NCI-H345 treated with DMSO at 0.1 percent for 48 hours (cell line): ENCODE measurements at regions not wholly inside any gene's neighbourhood (a gene's known extent, or its start where the extent isn't known, plus 50 kb on each side); places are given as distances from the start of the nearest gene placed in this dataset.
"Not testable (repeated sequence)": the region's sequence is repeated elsewhere in the genome, so short reads cannot be mapped to it uniquely, and the experiment has no call there.

ENCODE experiments used
- DNase-seq: peaks from one replicate; lab custom pipeline; 2025; ENCODE audit not compliant: unreplicated experiment; lab: John Stamatoyannopoulos, UW

DNA sequence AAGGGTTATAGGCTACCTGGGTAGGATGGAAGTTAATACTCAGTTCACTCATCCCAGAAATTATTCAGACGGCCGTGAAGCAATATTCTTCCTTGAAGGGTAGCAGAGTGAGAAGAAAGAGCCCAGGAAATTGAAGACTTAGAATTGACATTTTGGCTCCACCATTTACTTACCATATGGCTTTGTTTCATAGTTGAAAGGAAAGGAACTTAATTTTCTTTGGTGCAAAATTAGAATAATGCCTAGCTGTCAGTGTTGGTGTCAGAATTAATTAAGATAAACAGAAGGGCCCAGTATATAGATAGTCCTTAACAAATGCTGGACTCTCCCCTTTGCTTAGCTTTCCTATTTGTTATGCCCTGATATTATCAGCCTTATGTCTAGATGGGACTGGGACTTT lies 263.2 kb downstream of the KCNJ3 start:
- no peak for DNase-seq

DNA sequence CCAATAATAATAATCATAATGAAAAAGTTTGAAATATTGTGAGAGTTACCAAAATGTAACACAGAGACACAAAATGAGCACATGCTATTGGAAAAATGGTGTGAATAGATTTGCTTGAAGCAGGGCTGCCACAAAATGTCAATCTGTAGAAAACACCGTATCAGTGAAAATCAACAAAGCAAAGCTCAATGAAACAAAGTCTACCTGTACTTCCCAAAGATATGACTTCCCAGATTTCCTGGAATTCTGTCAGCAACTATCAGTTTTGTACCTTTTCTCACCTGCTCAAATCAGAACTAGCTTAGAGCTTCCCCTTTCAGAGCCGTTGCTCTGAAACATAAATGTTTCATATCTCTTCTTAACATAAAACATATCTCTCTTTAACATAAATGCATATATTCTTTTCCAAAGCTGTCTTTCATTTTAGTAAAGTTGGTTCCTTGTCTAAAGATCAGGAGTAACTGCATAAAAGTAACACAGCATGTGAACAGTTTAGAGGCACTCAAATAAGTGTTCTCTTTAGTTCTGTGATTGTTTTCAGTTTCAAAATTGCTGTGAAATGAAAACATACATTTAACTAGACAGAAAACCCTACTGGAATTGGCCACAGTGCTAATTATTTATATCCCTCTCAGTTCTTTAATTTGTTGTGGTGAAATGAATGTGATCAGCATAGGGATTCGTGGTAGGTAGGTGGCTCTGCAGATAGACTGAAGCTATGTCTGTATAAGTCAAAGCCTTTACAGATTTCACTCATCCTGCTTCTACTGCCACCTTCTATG lies 262.5 kb downstream of the KCNJ3 start:
- no peak for DNase-seq

DNA sequence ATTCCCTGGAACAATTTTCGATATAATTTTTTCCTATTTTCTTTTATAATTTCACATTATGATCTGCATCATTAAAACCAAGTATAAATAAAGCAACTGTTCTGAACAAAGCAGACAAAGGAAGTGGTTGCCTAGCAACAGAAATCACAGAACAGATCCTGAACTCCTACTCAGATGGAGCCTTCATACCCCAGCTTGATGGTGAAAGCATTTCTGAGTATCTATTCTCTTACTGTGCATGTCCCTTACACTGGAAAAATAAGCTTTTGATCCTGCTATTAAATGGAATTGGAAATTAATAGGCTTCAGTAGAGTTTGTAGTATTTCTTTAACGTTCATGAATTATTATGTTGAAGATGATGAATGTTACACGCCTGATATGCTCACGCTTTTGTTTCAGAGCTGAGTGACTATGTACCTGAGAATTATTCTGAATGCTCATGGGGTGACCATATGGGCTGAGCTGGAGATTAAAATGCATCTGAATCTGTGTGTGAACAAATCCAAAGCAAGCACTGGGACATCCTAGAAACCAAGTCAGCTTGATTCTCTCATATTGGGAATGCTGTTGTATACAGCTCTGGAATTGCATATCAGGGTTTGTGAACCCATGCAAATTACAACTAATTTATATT lies 254.0 kb downstream of the KCNJ3 start:
- peak; percentile 9 for DNase-seq

DNA sequence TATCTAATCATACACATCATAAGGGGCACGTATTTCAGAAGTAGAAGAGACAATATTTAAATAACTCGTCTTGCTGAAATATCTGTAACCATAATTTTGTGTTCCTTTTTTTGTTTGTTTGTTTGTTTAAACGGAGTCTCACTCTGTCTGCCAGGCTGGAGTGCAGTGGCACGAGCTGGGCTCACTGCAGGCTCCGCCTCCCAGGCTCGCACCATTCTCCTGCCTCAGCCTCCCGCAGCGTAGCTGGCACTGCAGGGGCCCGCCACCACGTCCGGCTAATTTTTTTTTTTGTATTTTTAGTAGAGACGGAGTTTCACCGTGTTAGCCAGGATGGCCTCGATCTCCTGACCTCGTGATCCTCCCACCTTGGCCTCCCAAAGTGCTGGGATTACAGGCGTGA lies 248.9 kb downstream of the KCNJ3 start:
- not testable (repeated sequence) for DNase-seq

DNA sequence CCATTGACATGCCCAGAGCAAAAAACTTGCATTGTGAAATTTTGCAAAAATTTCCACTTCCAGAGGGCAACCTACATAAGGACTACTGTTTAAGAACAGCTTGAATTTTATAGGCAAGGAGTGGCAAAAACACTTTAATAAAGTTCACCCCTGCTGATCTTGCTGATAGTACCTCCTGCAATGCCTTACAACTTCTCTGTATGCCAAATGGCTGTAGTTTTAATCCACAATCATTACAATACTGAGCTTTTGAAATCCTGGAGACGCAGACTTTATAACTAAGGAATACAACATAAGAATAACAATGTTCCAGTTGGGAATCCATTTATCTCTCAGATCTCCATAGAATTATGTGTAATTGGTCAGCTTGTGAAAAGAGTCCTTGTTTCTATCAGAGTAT lies 247.5 kb downstream of the KCNJ3 start:
- no peak for DNase-seq

DNA sequence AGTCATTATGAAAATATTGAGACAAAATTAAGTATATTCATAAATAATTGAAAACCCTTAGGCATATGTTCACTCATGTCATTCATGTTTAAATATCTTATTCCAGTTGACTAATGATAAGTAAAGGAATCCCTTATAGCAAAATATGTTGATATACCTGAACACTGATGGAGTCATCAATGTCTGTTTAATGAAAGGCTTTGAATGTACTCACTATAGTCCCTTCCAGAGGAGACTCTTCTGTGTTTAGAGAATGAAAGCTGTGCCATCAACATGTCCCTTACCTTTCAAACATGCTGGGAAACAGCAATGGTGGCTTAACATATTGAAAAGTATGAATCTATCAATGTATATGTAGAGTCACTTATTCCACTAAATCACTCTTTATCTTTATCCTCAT lies 242.9 kb downstream of the KCNJ3 start:
- no peak for DNase-seq

DNA sequence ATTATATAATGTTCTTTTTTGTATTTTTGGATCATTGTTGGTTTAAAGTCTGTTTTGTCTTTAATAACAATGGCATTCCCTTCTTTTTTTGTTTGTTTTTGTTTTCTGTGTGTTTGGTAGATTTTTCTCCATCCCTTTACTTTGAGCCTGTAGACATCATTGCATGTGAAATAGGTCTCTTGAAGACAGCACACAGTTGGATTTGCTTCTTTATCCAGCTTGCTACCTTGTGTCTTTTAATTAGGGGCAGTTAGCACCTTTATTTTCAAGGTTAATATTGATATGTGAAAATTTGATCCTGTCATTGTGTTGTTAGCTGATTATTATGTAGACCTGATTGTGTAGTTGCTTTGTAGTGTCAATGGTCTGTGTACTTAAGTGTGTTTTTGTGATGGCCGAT lies 235.7 kb downstream of the KCNJ3 start:
- no peak for DNase-seq

DNA sequence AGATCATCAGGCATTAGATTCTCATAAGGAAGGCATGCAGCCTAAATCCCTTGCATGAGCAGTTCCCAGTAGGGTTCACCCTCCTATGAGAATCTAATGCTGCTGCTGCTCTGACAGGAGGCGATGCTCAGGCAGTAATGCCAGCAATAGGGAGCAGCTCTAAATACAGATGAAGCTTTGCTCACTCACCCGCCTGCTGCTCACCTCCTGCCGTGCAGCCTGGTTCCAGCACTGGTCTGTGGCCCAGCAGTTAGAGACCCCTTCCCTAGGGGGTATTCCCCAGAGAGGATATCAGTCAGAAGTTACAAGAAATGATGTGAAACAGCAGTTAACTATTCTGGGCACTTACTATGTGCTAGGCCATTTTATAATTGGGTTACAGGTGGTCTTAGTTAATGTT lies 226.0 kb downstream of the KCNJ3 start:
- DNase-seq: no peak

DNA sequence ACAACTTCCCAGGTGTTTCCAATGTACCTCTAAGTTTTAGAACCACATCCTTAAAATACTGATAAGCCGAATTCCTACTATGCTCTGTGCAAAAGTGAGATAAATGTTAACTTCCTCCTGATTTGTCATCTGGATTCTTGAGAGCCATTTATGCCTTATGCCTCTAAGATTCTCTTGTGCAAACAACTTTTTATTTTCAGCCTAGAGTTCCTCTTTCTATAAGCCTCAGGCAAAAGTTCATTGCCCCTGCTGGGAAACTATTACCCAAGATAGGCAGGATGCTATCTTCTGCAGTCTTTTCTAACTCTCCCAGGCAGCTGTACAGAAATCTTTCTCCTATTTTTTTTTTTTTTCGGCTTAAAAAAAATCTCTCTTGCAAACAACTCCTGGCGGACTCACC lies 216.1 kb downstream of the KCNJ3 start:
- no peak for DNase-seq

DNA sequence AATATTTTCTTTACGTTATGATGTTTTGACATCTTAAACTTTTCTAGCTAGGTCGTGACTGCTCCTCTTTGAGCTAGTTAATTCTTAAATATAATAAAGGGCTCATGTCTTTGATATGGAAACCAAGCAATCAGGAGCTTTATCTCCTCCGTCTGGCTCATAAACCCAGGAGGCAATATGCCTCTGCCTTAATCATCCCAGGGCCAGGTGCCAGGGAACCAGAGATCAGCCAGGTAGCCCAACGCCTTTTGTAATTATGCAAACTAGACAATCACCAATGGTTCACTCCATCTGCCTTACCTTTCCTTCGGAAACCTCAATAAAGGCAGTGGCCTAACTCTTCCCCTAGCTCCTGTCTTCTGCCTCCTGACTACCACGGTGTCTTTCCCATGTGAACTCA lies 213.7 kb downstream of the KCNJ3 start:
- no peak for DNase-seq

DNA sequence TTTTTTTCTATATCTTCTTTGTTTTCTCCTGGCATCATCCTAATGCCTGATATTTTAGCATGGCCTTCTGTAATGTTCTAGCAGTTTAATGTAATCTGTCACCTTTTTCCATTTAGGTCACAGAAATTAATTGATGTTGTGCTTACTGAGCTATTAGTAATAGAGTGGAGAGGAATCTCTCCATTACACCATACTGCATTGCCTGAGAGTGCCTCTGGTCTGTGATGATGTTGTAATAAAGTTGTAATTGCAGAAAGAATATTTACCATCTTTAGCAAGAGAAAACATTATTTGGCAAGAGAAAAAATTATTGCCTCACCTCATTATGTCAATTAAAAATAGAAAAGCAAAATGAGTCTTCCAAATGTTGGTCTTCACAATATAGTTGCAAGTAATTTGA lies 213.2 kb downstream of the KCNJ3 start:
- DNase-seq: no peak

DNA sequence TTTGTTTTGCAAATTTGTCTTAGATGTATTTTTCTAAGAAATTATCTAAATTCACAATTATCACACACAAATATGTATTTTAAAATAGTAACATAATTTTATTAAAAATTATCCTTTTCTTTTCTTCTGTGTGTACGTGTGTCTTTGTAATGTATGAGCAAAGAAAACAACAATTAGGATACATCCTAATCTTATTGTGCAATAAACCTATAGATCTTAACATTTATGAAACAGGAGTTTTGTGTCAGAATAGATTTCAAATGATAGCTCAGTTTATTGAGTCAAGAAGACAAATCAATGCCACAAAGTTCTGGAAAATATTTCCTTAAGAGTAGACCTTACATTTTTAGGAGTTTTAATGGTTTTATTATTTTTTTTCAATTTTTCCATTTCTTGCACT lies 212.2 kb downstream of the KCNJ3 start:
- DNase-seq: no peak

DNA sequence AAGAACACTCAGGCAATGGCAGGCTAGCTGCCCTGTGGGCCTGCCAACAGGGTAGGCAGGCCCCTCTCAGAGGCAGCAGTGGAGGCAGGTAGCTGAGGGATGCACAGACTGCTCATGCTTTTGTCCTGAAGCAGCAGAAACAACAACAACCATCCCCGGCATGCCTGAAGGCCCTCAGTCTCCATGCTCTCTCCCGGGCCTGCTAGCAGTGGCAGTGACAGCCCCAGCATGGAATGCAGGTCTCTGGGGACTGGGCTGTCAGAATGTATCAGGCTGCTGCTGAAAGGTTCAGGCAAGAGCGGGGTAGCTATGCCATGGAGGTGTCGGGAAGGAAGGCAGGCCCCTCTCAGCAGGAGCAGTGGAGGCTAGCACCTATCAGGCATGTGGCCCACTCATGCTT lies 209.8 kb downstream of the KCNJ3 start:
- no peak for DNase-seq
